Suprapubic skin (tissue), 4 donors: ENCODE measurements at regions not wholly inside any gene's neighbourhood (a gene's known extent, or its start where the extent isn't known, plus 50 kb on each side); places are given as distances from the start of the nearest gene placed in this dataset.

ENCODE experiments used
- DNase-seq, 2 donors: peaks; one replicate each; pipeline ENCODE4 v3.0.0-alpha.2; 2019; ENCODE audit warnings: low spot score in 2 of 2
- H3K27ac ChIP-seq: fragments of 200-600 bp; sonication (generic); one replicate; pipeline ENCODE4 v1.5.1; 2019
- H3K27me3 ChIP-seq: fragments of 200-600 bp; sonication (generic); one replicate; pipeline ENCODE4 v1.5.1; 2019
- H3K36me3 ChIP-seq: fragments of 200-600 bp; sonication (generic); one replicate; pipeline ENCODE4 v1.5.1; 2019
- H3K4me1 ChIP-seq: fragments of 200-600 bp; sonication (generic); one replicate; pipeline ENCODE4 v1.5.1; 2019
- H3K4me3 ChIP-seq: fragments of 200-600 bp; sonication (generic); one replicate; pipeline ENCODE4 v1.5.1; 2019; ENCODE audit warnings: mild to moderate bottlenecking
- H3K9me3 ChIP-seq: fragments of 200-600 bp; sonication (generic); one replicate; pipeline ENCODE4 v1.5.1; 2019
- CTCF ChIP-seq, 2 donors: fragments of 200-600 bp in 1 of 2; fragments of 450-650 bp in 1 of 2; sonication (generic) in 1 of 2; IDR thresholded peaks; one replicate each; pipeline ENCODE4 v1.5.1; 2016 to 2019; ENCODE audit warnings: antibody characterized with exemption in 2 of 2, mild to moderate bottlenecking in 1 of 2, moderate library complexity in 1 of 2
- EP300 ChIP-seq: sonication (generic); formaldehyde crosslinking; IDR thresholded peaks from one replicate; pipeline ENCODE4 v1.6.1; 2017; ENCODE audit warnings: antibody characterized with exemption
- POLR2A ChIP-seq, 2 donors: fragments of 450-650 bp; IDR thresholded peaks; one replicate each; pipeline ENCODE4 v1.6.1; 2017; ENCODE audit warnings: antibody characterized with exemption in 2 of 2, mild to moderate bottlenecking in 2 of 2, moderate library complexity in 2 of 2
- POLR2AphosphoS5 ChIP-seq, 3 donors: sonication (generic); formaldehyde crosslinking; IDR thresholded peaks; one replicate each; pipeline ENCODE4 v1.6.1; 2017; ENCODE audit warnings: antibody characterized with exemption in 3 of 3
- WGBS: methylation state at CpG from one replicate; pipeline ENCODE4 v1.1.5; 2018; 5-methylcytosine and 5-hydroxymethylcytosine counted together

GRCh38 chr3:152696962-152697361 is 138.0 kb upstream of the P2RY1 start:
- H3K36me3 ChIP-seq: no peaks in the 10 kb centered on the region
- no peaks in the 10 kb centered on the region for H3K27me3 ChIP-seq
- peaks cover 2% of the 10 kb centered on the region for H3K4me1 ChIP-seq
- no peak overlapping the region for H3K4me3 ChIP-seq
- TF ChIP-seq POLR2A (IDR thresholded peaks at IDR 0.05) (no peak), POLR2AphosphoS5 (IDR thresholded peaks at IDR 0.05) (no peak), EP300 (no peak)
- no peak for DNase-seq
- no peaks in the 10 kb centered on the region for H3K9me3 ChIP-seq
- no peak overlapping the region for H3K27ac ChIP-seq

DNA sequence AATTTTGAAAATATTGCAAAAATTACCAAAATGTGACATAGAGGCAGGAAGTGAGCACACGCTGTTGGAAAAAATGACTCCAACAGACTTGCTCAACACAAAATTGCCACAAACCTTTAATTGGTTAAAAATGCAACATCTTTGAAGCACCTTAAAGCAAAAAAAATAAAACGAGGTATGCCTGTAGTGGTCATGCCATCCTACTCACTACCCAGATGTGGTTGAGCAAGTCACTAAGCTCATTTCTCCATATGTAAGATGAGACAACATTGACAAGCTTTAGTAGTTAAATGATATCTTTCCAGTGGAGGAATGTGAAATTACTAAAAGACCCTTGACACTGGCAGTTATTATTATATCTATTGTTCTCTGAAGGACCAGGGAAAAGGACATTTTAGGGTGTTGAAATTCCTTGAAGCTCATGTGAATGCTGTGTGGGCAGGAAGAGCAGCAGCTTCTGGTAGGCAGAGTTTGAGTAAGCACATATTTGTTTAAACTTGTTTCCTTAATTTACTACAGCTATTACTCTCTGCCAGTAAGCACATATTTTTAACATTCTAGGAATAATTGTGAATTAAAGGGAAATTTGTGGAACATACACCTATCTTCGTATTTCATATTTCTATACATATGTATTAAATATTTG is 131.6 kb upstream of the P2RY1 start:
- Histone ChIP-seq H3K4me3 (no peak overlapping the region), H3K36me3 (no peaks in the 10 kb centered on the region), H3K27ac (no peak overlapping the region), H3K27me3 (no peaks in the 10 kb centered on the region), H3K4me1 (no peaks in the 10 kb centered on the region), H3K9me3 (no peaks in the 10 kb centered on the region)
- no peak for DNase-seq
- WGBS: 48% methylated on average over 3 of the region's 3 CpGs
- TF ChIP-seq POLR2A (IDR thresholded peaks at IDR 0.05): no peak
- no peak for TF ChIP-seq CTCF (IDR thresholded peaks at IDR 0.05)
- TF ChIP-seq POLR2AphosphoS5 (IDR thresholded peaks at IDR 0.05): no peak
- no peak for TF ChIP-seq EP300

GRCh38 chr3:152706991-152707713 is 127.8 kb upstream of the P2RY1 start:
- DNase-seq: no peak
- Histone ChIP-seq H3K4me1 (no peaks in the 10 kb centered on the region), H3K9me3 (no peaks in the 10 kb centered on the region), H3K36me3 (no peaks in the 10 kb centered on the region), H3K27me3 (no peaks in the 10 kb centered on the region), H3K4me3 (no peak overlapping the region), H3K27ac (no peak overlapping the region)
- 64% methylated on average over 4 of the region's 4 CpGs for WGBS
- TF ChIP-seq POLR2A (IDR thresholded peaks at IDR 0.05) (no peak), EP300 (no peak), POLR2AphosphoS5 (IDR thresholded peaks at IDR 0.05) (no peak), CTCF (IDR thresholded peaks at IDR 0.05) (no peak)

DNA sequence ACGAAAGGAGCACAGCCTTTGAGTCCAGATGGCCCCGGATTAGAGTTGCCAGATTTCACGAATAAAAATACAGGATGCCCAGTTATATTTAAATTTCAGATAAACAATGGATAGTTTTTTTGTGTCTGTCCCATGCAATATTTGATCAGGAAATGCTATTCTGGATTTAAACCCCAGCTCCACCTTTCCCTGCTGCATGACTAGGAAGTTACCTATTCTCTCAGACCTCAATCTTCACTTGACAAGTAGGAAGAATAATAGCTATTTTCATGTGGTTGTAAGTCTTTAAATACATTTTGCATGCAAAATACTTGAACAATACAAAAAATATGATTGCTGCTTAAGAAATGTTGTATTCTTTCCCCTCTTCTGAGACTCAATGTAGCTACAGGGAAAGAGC is 125.3 kb upstream of the P2RY1 start:
- no peak for TF ChIP-seq CTCF (IDR thresholded peaks at IDR 0.05)
- no peak for TF ChIP-seq POLR2AphosphoS5 (IDR thresholded peaks at IDR 0.05)
- no peak for TF ChIP-seq EP300
- TF ChIP-seq POLR2A (IDR thresholded peaks at IDR 0.05): no peak
- Histone ChIP-seq H3K27ac (no peak overlapping the region), H3K4me1 (no peaks in the 10 kb centered on the region), H3K4me3 (no peak overlapping the region), H3K36me3 (no peaks in the 10 kb centered on the region), H3K9me3 (no peaks in the 10 kb centered on the region), H3K27me3 (no peaks in the 10 kb centered on the region)
- 77% methylated on average over 3 of the region's 3 CpGs for WGBS
- no peak for DNase-seq

GRCh38 chr3:152710549-152710948 is 124.4 kb upstream of the P2RY1 start:
- no peaks in the 10 kb centered on the region for H3K9me3 ChIP-seq
- WGBS: 90% methylated on average over 3 of the region's 3 CpGs
- no peak for TF ChIP-seq CTCF (IDR thresholded peaks at IDR 0.05)
- no peak for TF ChIP-seq EP300
- TF ChIP-seq POLR2AphosphoS5 (IDR thresholded peaks at IDR 0.05): no peak

More at GRCh38 chr3:152710549-152710948, 124.4 kb upstream of the P2RY1 start:
- Histone ChIP-seq H3K27ac (no peak overlapping the region), H3K27me3 (no peaks in the 10 kb centered on the region), H3K4me1 (no peaks in the 10 kb centered on the region), H3K4me3 (no peak overlapping the region), H3K36me3 (no peaks in the 10 kb centered on the region)
- DNase-seq: no peak
